ENCODE measurements at regions not wholly inside any gene's neighbourhood (a gene's known extent, or its start where the extent isn't known, plus 50 kb on each side); places are given as distances from the start of the nearest gene placed in this dataset.
A peak's percentile ranks its signal among the peaks of the same experiment; 100 is the strongest.

DNA sequence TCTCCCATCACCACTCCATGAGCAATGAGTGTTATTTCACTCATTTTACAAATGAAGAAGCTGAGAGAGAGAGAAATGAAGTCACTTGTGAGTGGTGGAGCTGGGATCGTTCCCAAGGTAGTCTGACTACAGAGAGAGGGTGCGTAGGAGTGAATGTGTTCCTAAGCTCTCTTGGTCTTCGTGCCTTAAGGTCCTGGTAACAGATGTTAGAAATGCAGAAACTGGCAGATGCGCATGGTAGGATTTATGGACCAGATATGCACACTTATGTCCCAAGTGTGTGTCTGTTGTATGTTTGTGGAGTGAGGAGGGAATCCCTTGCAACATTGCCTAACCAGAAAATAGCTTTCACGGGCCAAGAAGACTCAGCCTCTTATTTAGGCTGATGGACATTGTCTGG is 93.2 kb upstream of the ZNF469 start:
- Histone ChIP-seq H3K27ac (peak overlapping the region; percentile 73), H3K9ac (peak overlapping the region; percentile 75), H3K9me2 (ENCODE audit: insufficient read depth) (no peaks in the 10 kb centered on the region), H3K27me3 (replicated peaks; ENCODE audit: insufficient read depth) (no peaks in the 10 kb centered on the region), H3K9me3 (ENCODE audit: low read depth) (no peaks in the 10 kb centered on the region), H2AFZ (no peak overlapping the region), H3K36me3 (ENCODE audit: low read depth) (no peaks in the 10 kb centered on the region), H4K20me1 (ENCODE audit: insufficient read depth) (no peaks in the 10 kb centered on the region), H3K4me2 (ENCODE audit: unreplicated experiment) (peak overlapping the region; percentile 69), H3F3A (ENCODE audit: insufficient read depth) (peaks cover 17% of the 10 kb centered on the region; the same call in 1 of the 2 replicates), H3K4me1 (ENCODE audit: insufficient read depth) (peaks cover 11% of the 10 kb centered on the region; the same call in 1 of the 2 replicates), H3K4me3 (0 out of 2 replicates have a peak overlapping the region, but pooled peaks have one; percentile 44), H3K79me2 (ENCODE audit: insufficient read depth) (no peaks in the 10 kb centered on the region)
- 36 to 48% methylated on average over 5 of the region's 5 CpGs for WGBS, 2 experiments (ENCODE audit: low coverage in 1 of 2, low lambda C conversion rate in 2 of 2, missing lambda C conversion rate in 2 of 2)
- in situ Hi-C loops (cut with MboI), result no loop called here
- peak; percentile 89 for DNase-seq
- TF ChIP-seq EZH2phosphoT487 (IDR thresholded peaks at IDR 0.05; ENCODE audit: insufficient read depth, low read depth), result no peak
- no peak for TF ChIP-seq EZH2 (IDR thresholded peaks at IDR 0.05; ENCODE audit: insufficient read depth, poor library complexity, severe bottlenecking)

GRCh38 chr16:88289968-88290401 is 92.8 kb upstream of the ZNF469 start:
- no peaks in the 10 kb centered on the region for H3K9me3 ChIP-seq (ENCODE audit: low read depth)
- H3K4me3 ChIP-seq, result peak overlapping the region; percentile 44
- H3K4me1 ChIP-seq (ENCODE audit: insufficient read depth), result peaks cover 11% of the 10 kb centered on the region; the same call in 1 of the 2 replicates
- no peaks in the 10 kb centered on the region for H3K9me2 ChIP-seq (ENCODE audit: insufficient read depth)
- H3K9ac ChIP-seq, result peak overlapping the region; percentile 75
- WGBS, 2 experiments (ENCODE audit: low coverage in 1 of 2, low lambda C conversion rate in 2 of 2, missing lambda C conversion rate in 2 of 2), result 23 to 34% methylated on average over 12 of the region's 12 CpGs
- DNase-seq, result peak; percentile 80
- in situ Hi-C loops (cut with MboI), result no loop called here
- no peaks in the 10 kb centered on the region for H3K27me3 ChIP-seq (replicated peaks; ENCODE audit: insufficient read depth)
- H3K36me3 ChIP-seq (ENCODE audit: low read depth), result no peaks in the 10 kb centered on the region
- peak overlapping the region; percentile 73 for H3K27ac ChIP-seq
- H3F3A ChIP-seq (ENCODE audit: insufficient read depth), result peaks cover 17% of the 10 kb centered on the region; the same call in 1 of the 2 replicates
- H3K4me2 ChIP-seq (ENCODE audit: unreplicated experiment), result peak overlapping the region; percentile 69
- no peaks in the 10 kb centered on the region for H4K20me1 ChIP-seq (ENCODE audit: insufficient read depth)
- TF ChIP-seq EZH2 (IDR thresholded peaks at IDR 0.05; ENCODE audit: insufficient read depth, poor library complexity, severe bottlenecking) (no peak), EZH2phosphoT487 (IDR thresholded peaks at IDR 0.05; ENCODE audit: insufficient read depth, low read depth) (no peak)
- H3K79me2 ChIP-seq (ENCODE audit: insufficient read depth), result no peaks in the 10 kb centered on the region
- peak overlapping the region; percentile 11; the same call in 1 of the 2 replicates for H2AFZ ChIP-seq

- no peak for DNase-seq
- Histone ChIP-seq H3K27me3 (replicated peaks; ENCODE audit: insufficient read depth) (no peaks in the 10 kb centered on the region), H3K36me3 (ENCODE audit: low read depth) (no peaks in the 10 kb centered on the region), H3K9me3 (ENCODE audit: low read depth) (no peaks in the 10 kb centered on the region), H3K9ac (peak overlapping the region; percentile 75; the same call in 1 of the 2 replicates), H3F3A (ENCODE audit: insufficient read depth) (peaks cover 17% of the 10 kb centered on the region; the same call in 1 of the 2 replicates), H3K4me2 (ENCODE audit: unreplicated experiment) (no peak overlapping the region), H3K27ac (no peak overlapping the region), H3K79me2 (ENCODE audit: insufficient read depth) (no peaks in the 10 kb centered on the region), H3K4me1 (ENCODE audit: insufficient read depth) (peaks cover 11% of the 10 kb centered on the region; the same call in 1 of the 2 replicates), H2AFZ (no peak overlapping the region), H4K20me1 (ENCODE audit: insufficient read depth) (no peaks in the 10 kb centered on the region), H3K9me2 (ENCODE audit: insufficient read depth) (no peaks in the 10 kb centered on the region), H3K4me3 (no peak overlapping the region)
- WGBS, 2 experiments (ENCODE audit: low coverage in 1 of 2, low lambda C conversion rate in 2 of 2, missing lambda C conversion rate in 2 of 2), result 82 to 84% methylated on average over 28 of the region's 28 CpGs
- TF ChIP-seq EZH2 (IDR thresholded peaks at IDR 0.05; ENCODE audit: insufficient read depth, poor library complexity, severe bottlenecking) (no peak), EZH2phosphoT487 (IDR thresholded peaks at IDR 0.05; ENCODE audit: insufficient read depth, low read depth) (no peak)
- in situ Hi-C loops (cut with MboI), result no loop called here
Observed at GRCh38 chr16:88290850-88291830, 91.6 kb upstream of the ZNF469 start.

DNA sequence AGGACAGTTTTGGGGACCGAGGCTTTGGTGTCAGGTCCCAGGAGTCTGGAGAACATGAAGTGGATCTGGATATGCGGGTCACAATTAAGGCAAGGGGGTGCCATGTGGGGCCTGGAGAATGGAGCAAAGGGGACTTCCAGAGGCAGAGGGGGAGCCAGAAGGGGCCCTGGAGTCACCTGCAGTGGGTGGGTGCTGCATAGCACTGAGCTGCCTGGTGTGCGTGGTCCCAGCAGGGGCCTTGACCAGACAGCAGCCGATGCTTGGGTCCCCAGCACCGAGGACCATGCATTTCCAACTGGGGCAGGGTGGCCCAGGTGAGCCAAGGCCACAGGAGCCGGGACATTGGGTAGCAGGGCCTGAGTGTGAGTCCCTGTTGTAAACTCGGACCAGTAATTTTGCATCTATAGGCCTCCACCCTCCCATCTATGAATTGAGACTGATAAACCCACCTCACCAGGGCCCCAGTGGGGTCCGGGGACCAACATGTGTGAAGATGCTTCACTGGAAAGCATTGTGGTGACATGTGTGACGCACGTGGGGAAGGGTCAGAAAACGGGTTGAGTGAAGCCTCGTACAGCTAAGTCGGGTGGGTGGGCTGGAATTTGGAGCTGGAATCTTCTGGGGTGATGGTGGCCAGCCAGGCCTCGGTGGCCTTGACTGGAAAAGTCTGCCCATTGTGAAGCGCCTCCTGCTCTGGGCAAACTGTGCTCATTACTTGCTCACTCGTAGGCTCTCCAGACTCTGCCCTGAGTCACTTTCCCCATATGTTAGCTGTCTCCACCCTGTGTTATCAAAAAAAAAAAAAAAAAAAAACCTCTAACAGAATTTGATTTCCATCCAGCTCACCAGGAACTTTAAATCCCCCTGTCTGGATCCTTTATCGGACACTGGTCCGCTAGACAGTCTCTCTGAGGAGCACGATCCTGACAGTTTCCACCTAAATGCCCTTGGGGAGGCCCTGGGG is 90.5 kb upstream of the ZNF469 start:
- DNase-seq, result peak; percentile 67
- Histone ChIP-seq H3K9me3 (ENCODE audit: low read depth) (no peaks in the 10 kb centered on the region), H3K9me2 (ENCODE audit: insufficient read depth) (no peaks in the 10 kb centered on the region), H3K79me2 (ENCODE audit: insufficient read depth) (no peaks in the 10 kb centered on the region), H3K4me1 (ENCODE audit: insufficient read depth) (peaks cover 11% of the 10 kb centered on the region; the same call in 1 of the 2 replicates), H3K4me2 (ENCODE audit: unreplicated experiment) (no peak overlapping the region), H3F3A (ENCODE audit: insufficient read depth) (peaks cover 17% of the 10 kb centered on the region; the same call in 1 of the 2 replicates), H2AFZ (no peak overlapping the region), H3K9ac (no peak overlapping the region), H4K20me1 (ENCODE audit: insufficient read depth) (no peaks in the 10 kb centered on the region), H3K27ac (no peak overlapping the region), H3K4me3 (no peak overlapping the region), H3K36me3 (ENCODE audit: low read depth) (no peaks in the 10 kb centered on the region), H3K27me3 (replicated peaks; ENCODE audit: insufficient read depth) (no peaks in the 10 kb centered on the region)
- 80 to 82% methylated on average over 19 of the region's 19 CpGs for WGBS, 2 experiments (ENCODE audit: low coverage in 1 of 2, low lambda C conversion rate in 2 of 2, missing lambda C conversion rate in 2 of 2)
- in situ Hi-C loops (cut with MboI), result no loop called here
- TF ChIP-seq EZH2 (IDR thresholded peaks at IDR 0.05; ENCODE audit: insufficient read depth, poor library complexity, severe bottlenecking) (no peak), EZH2phosphoT487 (IDR thresholded peaks at IDR 0.05; ENCODE audit: insufficient read depth, low read depth) (no peak)

All from GM23248 (cell line).